Parathyroid adenoma (tissue), 2 donors: ENCODE measurements at regions not wholly inside any gene's neighbourhood (a gene's known extent, or its start where the extent isn't known, plus 50 kb on each side); places are given as distances from the start of the nearest gene placed in this dataset.
"Not testable (repeated sequence)": the region's sequence is repeated elsewhere in the genome, so short reads cannot be mapped to it uniquely, and the experiment has no call there.

Source experiments
- H2AFZ ChIP-seq: fragments of 300-600 bp; sonication (generic); one replicate; pipeline ENCODE4 v1.7.0; 2017; ENCODE audit warnings: antibody characterized with exemption, mild to moderate bottlenecking
- H3K27ac ChIP-seq: fragments of 300-600 bp; sonication (generic); one replicate; pipeline ENCODE4 v1.7.0; 2017
- H3K27me3 ChIP-seq: fragments of 300-600 bp; sonication (generic); one replicate; pipeline ENCODE4 v1.7.0; 2017; ENCODE audit warnings: low read length; ENCODE audit not compliant: control insufficient read depth, insufficient read depth
- H3K36me3 ChIP-seq: fragments of 300-600 bp; sonication (generic); one replicate; pipeline ENCODE4 v1.7.0; 2017; ENCODE audit warnings: low read length; ENCODE audit not compliant: control insufficient read depth, insufficient read depth
- H3K4me1 ChIP-seq: fragments of 300-600 bp; sonication (generic); one replicate; pipeline ENCODE4 v1.7.0; 2017; ENCODE audit warnings: control low read depth
- H3K4me2 ChIP-seq: fragments of 300-600 bp; sonication (generic); one replicate; pipeline ENCODE4 v1.7.0; 2017; ENCODE audit warnings: low read length
- H3K4me3 ChIP-seq: fragments of 300-600 bp; sonication (generic); one replicate; pipeline ENCODE4 v1.7.0; 2017; ENCODE audit warnings: low read depth, low read length
- H3K79me2 ChIP-seq: fragments of 300-600 bp; sonication (generic); one replicate; pipeline ENCODE4 v1.7.0; 2017; ENCODE audit warnings: control low read depth
- H3K9ac ChIP-seq: fragments of 300-600 bp; sonication (generic); one replicate; pipeline ENCODE4 v1.7.0; 2017; ENCODE audit warnings: mild to moderate bottlenecking
- H3K9me3 ChIP-seq: fragments of 300-600 bp; sonication (generic); one replicate; pipeline ENCODE4 v1.7.0; 2017; ENCODE audit warnings: low read length; ENCODE audit not compliant: control insufficient read depth
- CTCF ChIP-seq: fragments of 300-600 bp; sonication (generic); IDR thresholded peaks from one replicate; pipeline ENCODE4 v1.7.0; 2017; ENCODE audit warnings: antibody characterized with exemption, mild to moderate bottlenecking
- donor health status: primary hyperparathyroidism.

DNA sequence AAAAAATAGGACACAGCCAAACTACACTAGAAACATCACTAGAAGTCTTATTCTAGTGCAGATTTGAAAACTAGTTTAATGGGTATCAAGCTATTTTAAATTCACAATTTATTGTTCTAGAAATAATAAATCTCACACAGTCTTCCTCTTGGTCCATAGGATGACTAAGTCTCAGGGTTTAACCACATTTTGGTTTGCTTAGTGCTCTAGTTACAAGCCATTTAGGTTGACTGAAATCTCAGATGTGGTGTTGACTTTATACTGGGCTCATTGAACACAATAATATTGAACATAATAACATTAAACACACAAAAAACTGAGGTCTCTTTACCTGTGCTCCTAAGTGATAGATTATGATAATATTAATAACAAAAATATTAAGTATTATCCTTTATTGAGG, 760.3 kb upstream of the CCDC179 start:
- Histone ChIP-seq H3K4me1 (no peaks in the 10 kb centered on the region), H3K27ac (no peak overlapping the region), H3K79me2 (no peaks in the 10 kb centered on the region), H3K36me3 (no peaks in the 10 kb centered on the region), H3K9ac (no peak overlapping the region), H3K27me3 (no peaks in the 10 kb centered on the region), H3K4me3 (no peak overlapping the region), H3K4me2 (no peak overlapping the region), H3K9me3 (no peaks in the 10 kb centered on the region), H2AFZ (no peak overlapping the region)
- TF ChIP-seq CTCF, result no peak

DNA sequence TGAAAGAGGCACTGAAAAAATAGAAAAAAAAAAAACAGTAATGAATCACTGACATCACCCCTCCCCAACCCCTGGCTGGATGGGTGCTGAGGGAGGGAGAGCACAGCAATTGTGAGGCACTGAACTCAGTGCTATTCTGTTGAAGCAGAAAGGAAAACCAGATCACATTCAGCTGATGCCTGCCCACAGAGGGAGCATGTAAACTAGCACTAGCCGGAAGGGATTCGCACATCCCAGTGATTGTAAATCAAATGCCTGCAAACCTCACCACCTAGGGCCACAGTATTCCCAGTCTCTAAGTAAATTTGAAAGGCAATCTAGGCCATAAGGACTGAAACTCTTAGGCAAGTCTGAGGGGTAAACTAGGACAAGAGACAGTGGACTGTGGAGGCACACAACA, 772.0 kb upstream of the CCDC179 start:
- TF ChIP-seq CTCF, result no peak
- H3K27me3 ChIP-seq, result no peaks in the 10 kb centered on the region
- no peak overlapping the region for H3K4me3 ChIP-seq
- no peaks in the 10 kb centered on the region for H3K79me2 ChIP-seq
- H2AFZ ChIP-seq, result no peak overlapping the region
- no peak overlapping the region for H3K4me2 ChIP-seq
- no peak overlapping the region for H3K9ac ChIP-seq
- no peak overlapping the region for H3K27ac ChIP-seq
- H3K4me1 ChIP-seq, result no peaks in the 10 kb centered on the region
- no peaks in the 10 kb centered on the region for H3K36me3 ChIP-seq
- no peaks in the 10 kb centered on the region for H3K9me3 ChIP-seq

DNA sequence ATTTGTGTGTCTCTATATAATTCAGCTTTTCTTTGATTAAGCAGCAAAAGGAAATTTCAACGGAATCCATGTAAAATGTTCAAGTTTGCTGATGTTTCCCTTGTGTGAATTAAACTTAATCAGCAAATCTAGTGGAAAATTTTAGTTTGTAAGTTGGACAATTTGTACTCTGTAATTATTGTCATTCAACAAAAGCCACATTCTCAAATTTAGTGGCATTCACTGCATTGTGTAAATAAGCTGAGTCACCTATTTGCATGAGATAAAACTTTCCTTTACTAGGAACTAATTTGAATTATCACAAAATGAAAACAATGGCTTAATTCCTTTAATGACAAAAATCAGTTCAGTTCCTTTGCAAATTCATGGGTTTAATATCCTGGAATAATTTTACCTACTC, 784.2 kb upstream of the CCDC179 start:
- TF ChIP-seq CTCF, result no peak
- Histone ChIP-seq H3K4me1 (no peaks in the 10 kb centered on the region), H3K79me2 (no peaks in the 10 kb centered on the region), H3K4me3 (no peak overlapping the region), H3K27me3 (no peaks in the 10 kb centered on the region), H3K9me3 (no peaks in the 10 kb centered on the region), H3K4me2 (no peak overlapping the region), H3K9ac (no peak overlapping the region), H3K27ac (no peak overlapping the region), H3K36me3 (no peaks in the 10 kb centered on the region), H2AFZ (no peak overlapping the region)

- not testable (repeated sequence) for H3K27ac ChIP-seq, H3K4me3 ChIP-seq, H3K4me1 ChIP-seq, H3K36me3 ChIP-seq, H3K79me2 ChIP-seq, H3K9me3 ChIP-seq, H3K27me3 ChIP-seq, H3K9ac ChIP-seq, H2AFZ ChIP-seq, H3K4me2 ChIP-seq
These were observed 792.1 kb upstream of the CCDC179 start for GRCh38 chr11:23652336-23652735.

- H3K9me3 ChIP-seq, result no peaks in the 10 kb centered on the region
- no peak overlapping the region for H2AFZ ChIP-seq
- TF ChIP-seq CTCF, result no peak
- H3K36me3 ChIP-seq, result no peaks in the 10 kb centered on the region
- H3K9ac ChIP-seq, result no peak overlapping the region
- H3K27ac ChIP-seq, result no peak overlapping the region
- H3K4me2 ChIP-seq, result no peak overlapping the region
- H3K27me3 ChIP-seq, result no peaks in the 10 kb centered on the region
- no peaks in the 10 kb centered on the region for H3K79me2 ChIP-seq
- H3K4me1 ChIP-seq, result no peaks in the 10 kb centered on the region
- no peak overlapping the region for H3K4me3 ChIP-seq
These were observed 792.9 kb upstream of the CCDC179 start for GRCh38 chr11:23653071-23653675.
